ENCODE measurements at regions not wholly inside any gene's neighbourhood (a gene's known extent, or its start where the extent isn't known, plus 50 kb on each side); places are given as distances from the start of the nearest gene placed in this dataset.

- TF ChIP-seq USF1 (IDR thresholded peaks at IDR 0.05; ENCODE audit: borderline replicate concordance, low read depth) = no peak
- no peak for TF ChIP-seq SIN3A (IDR thresholded peaks at IDR 0.05; ENCODE audit: borderline replicate concordance, low read depth, low read length)
- TF ChIP-seq FOSL2 (IDR thresholded peaks at IDR 0.05; ENCODE audit: borderline replicate concordance, low read depth) = no peak
- no peak for TF ChIP-seq TCF12 (IDR thresholded peaks at IDR 0.05)
- no peak for TF ChIP-seq NRF1 (IDR thresholded peaks at IDR 0.05; ENCODE audit: low read depth, low read length)
- TF ChIP-seq TEAD4 (IDR thresholded peaks at IDR 0.05; ENCODE audit: borderline replicate concordance, insufficient read depth) = no peak
- TF ChIP-seq FOXM1 (IDR thresholded peaks at IDR 0.05; ENCODE audit: low read depth) = no peak
- no peak for TF ChIP-seq JUND (IDR thresholded peaks at IDR 0.05)
- no peak for TF ChIP-seq GABPA (IDR thresholded peaks at IDR 0.05; ENCODE audit: low read depth)
- CTCF ChIA-PET = interaction anchor here (1.5 kb wide), 1 partner anchor 9 kb away, joined by 8 read pairs; no protein-coding TSS in a partner anchor
- Histone ChIP-seq H3F3A (replicated peaks; ENCODE audit: insufficient read depth) (no peaks in the 10 kb centered on the region), H3K4me1 (ENCODE audit: control insufficient read depth in 1 of 2, insufficient read depth in 2 of 2, low read depth in 1 of 2, low read length in 1 of 2) (no peaks in the 10 kb centered on the region), H3K4me2 (no peak overlapping the region), H3K9me2 (no peaks in the 10 kb centered on the region), H4K20me1 (ENCODE audit: insufficient read depth) (no peaks in the 10 kb centered on the region), H3K9ac (no peak overlapping the region), H3K9me3 (no peaks in the 10 kb centered on the region), H3K4me3 (ENCODE audit: low read depth in 2 of 2, low read length in 1 of 2) (no peak overlapping the region), H3K27ac (ENCODE audit: low read depth in 2 of 2, low read length in 1 of 2) (no peak overlapping the region), H2AFZ (ENCODE audit: low read depth) (no peak overlapping the region), H3K27me3 (ENCODE audit: insufficient read depth) (no peaks in the 10 kb centered on the region), H3K36me3 (replicated peaks in 1 of 2; ENCODE audit: control insufficient read depth in 1 of 2, insufficient read depth in 2 of 2, low read length in 1 of 2) (no peaks in the 10 kb centered on the region), H3K79me2 (ENCODE audit: insufficient read depth) (no peaks in the 10 kb centered on the region)
- DNase-seq = no peak
- POLR2A ChIA-PET = no interaction called here
- WGBS (ENCODE audit: low lambda C conversion rate) = 16% methylated on average over 3 of the region's 3 CpGs
Observed at GRCh38 chr3:107919239-107919638, 171.6 kb downstream of the CD47 start.

- Histone ChIP-seq H3K4me2 (no peak overlapping the region), H3K4me1 (ENCODE audit: control insufficient read depth in 1 of 2, insufficient read depth in 2 of 2, low read depth in 1 of 2, low read length in 1 of 2) (no peaks in the 10 kb centered on the region; a peak in 1 of 4 replicates), H3K36me3 (replicated peaks in 1 of 2; ENCODE audit: control insufficient read depth in 1 of 2, insufficient read depth in 2 of 2, low read length in 1 of 2) (no peaks in the 10 kb centered on the region), H3K9me3 (no peaks in the 10 kb centered on the region), H4K20me1 (ENCODE audit: insufficient read depth) (no peaks in the 10 kb centered on the region), H3F3A (replicated peaks; ENCODE audit: insufficient read depth) (no peaks in the 10 kb centered on the region), H3K27me3 (ENCODE audit: insufficient read depth) (no peaks in the 10 kb centered on the region), H3K27ac (ENCODE audit: low read depth in 2 of 2, low read length in 1 of 2) (no peak overlapping the region), H3K9me2 (no peaks in the 10 kb centered on the region), H2AFZ (ENCODE audit: low read depth) (no peak overlapping the region), H3K79me2 (ENCODE audit: insufficient read depth) (no peaks in the 10 kb centered on the region), H3K9ac (no peak overlapping the region), H3K4me3 (ENCODE audit: low read depth in 2 of 2, low read length in 1 of 2) (no peak overlapping the region)
- WGBS (ENCODE audit: low lambda C conversion rate) = 67% methylated on average over 6 of the region's 6 CpGs
- DNase-seq = no peak
- ChIA-PET CTCF (interaction anchor here (0.7 to 2.4 kb wide), 3 partner anchors 10 to 650 kb away, joined by 3 to 10 read pairs (median 4); no protein-coding TSS in a partner anchor), POLR2A (no interaction called here)
- TF ChIP-seq FOXM1 (IDR thresholded peaks at IDR 0.05; ENCODE audit: low read depth) (no peak), CHD2 (IDR thresholded peaks at IDR 0.05; ENCODE audit: low read length, partially characterized antibody) (no peak), SIN3A (IDR thresholded peaks at IDR 0.05; ENCODE audit: borderline replicate concordance, low read depth, low read length) (no peak), PBX3 (IDR thresholded peaks at IDR 0.05) (no peak), TEAD4 (IDR thresholded peaks at IDR 0.05; ENCODE audit: borderline replicate concordance, insufficient read depth) (no peak), USF1 (IDR thresholded peaks at IDR 0.05; ENCODE audit: borderline replicate concordance, low read depth) (no peak), SMC3 (IDR thresholded peaks at IDR 0.05; ENCODE audit: low read depth, low read length) (no peak), MXI1 (IDR thresholded peaks at IDR 0.05; ENCODE audit: low read depth, low read length) (no peak), USF2 (IDR thresholded peaks at IDR 0.05; ENCODE audit: borderline replicate concordance, low read depth, low read length) (no peak), YY1 (IDR thresholded peaks at IDR 0.05; ENCODE audit: low read depth) (no peak), REST (IDR thresholded peaks at IDR 0.05; ENCODE audit: low read depth, low read length) (no peak), IRF3 (IDR thresholded peaks at IDR 0.05; ENCODE audit: low read depth, low read length) (no peak), POLR2AphosphoS5 (IDR thresholded peaks at IDR 0.05; ENCODE audit: low read depth, low read length) (no peak), RFX5 (IDR thresholded peaks at IDR 0.05; ENCODE audit: low read length) (no peak), TAF1 (IDR thresholded peaks at IDR 0.05; ENCODE audit: borderline replicate concordance, low read depth, low read length) (no peak)
Observed at GRCh38 chr3:107916171-107916570, 174.7 kb downstream of the CD47 start.

Measured in SK-N-SH (cell line).